Stimulated activated CD8-positive, alpha-beta memory T cell treated with anti-CD3 and anti-CD28 coated beads, Interleukin-4, amount 100 ng/mL, for 48 hours (primary cell): ENCODE measurements at regions not wholly inside any gene's neighbourhood (a gene's known extent, or its start where the extent isn't known, plus 50 kb on each side); places are given as distances from the start of the nearest gene placed in this dataset.
A peak's percentile ranks its signal among the peaks of the same experiment; 100 is the strongest.

ENCODE experiments used
- DNase-seq: peaks from one replicate; pipeline ENCODE4 v3.0.0-alpha.2; 2020

DNA sequence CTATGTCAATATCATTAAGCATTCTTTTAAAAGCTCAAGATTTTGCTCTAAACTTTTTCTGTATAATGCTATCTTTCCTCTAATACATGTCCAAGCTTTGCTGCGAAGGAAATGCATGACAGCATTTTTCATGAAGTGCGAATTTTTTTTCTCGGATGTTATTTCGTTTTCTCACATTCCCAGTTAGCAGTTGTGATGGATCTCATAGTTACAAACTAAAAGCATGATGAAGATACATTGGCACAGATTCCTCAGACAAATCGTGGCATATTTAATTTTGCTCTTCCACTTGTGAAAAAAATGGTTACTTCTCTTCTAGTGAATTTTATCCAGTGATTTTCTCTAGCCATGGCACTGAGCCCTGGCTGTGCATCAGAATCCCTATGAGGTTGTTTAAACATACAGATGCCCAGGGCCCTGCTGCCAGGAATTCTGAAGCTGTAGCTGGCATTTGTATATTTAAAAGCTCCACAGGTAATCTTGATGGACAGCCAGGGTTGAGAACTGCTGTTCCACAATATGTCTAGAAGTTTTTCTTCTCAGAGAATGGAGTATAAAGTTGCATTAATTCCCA, 299.8 kb upstream of the NEBL start:
- no peak for DNase-seq

DNA sequence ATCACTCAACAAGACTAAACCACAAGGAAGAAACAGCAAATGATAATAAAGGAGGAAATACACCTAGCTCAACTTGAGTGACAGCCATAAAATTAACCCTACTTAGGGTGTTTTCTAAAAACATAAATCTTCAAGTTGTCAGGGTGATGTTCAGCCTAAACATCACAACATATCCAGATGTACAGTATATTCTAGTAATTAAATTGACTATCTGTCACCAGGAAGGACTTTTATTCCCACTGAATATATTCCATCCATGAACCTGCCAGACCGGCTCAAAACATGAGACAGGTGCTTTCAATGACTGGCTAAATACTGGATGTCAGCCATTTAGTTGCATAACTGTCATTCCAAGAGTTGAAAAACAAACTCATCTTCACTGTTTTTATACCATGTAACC, 298.1 kb upstream of the NEBL start:
- DNase-seq, result no peak

DNA sequence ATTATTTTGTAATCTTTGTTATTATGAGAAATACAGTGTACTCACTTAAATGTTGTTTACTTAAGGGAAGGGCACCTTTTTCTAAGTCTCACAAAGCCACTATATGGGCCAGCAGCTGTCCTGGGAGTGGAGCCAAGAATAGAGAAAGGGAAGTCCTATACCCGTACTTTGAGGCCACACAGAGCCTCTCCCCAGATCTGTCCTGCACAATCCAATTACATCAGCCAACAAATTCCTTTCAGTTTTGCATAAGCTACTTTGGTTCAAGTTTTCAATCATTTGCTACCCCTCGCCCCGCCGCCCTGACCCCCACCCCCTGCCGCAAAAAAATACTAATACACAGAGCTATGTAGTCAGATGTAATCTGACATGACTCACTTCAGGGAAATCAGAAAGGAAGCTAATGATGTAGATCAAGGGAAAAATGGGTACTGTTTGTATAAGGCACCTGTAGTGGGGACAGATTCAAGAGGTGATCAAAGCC, 297.4 kb upstream of the NEBL start:
- DNase-seq, result no peak

DNA sequence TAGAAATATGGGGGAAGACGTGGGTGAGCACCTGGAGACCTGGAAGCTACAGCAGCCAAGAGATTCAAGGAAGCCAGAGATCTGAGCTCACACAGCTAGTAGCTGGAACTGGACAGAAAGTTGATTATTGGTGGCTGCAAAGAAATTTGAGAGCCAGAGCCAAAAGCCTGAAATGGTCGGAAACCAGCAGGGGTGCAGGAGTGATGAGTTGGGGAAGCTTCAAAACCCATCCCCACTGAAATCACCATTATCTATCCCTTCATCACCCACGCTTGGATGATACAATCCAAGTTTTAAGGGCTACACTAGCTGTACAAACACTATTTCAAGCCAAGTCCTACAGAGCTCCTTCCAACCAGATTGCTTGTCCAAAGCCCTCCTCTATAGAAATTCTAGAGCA, 296.1 kb upstream of the NEBL start:
- DNase-seq, result no peak

DNA sequence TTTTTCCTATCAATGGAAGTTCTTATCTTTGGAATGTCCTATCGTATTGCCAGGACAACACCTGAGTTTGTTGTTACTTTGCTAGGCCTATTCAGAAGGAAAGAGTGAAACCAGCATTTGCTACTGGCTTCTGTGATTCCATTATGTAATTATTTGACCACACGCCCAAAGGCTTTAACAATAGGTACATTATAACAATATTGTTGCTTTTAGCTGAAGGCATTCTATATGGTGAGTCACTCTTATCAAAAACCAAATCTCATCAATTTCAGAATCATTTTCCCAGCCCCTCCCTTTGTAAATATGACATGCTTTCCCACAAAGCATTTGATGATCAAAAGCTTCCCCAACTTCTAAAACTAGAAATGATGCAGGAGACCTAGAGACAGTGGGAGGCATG, 294.4 kb upstream of the NEBL start:
- DNase-seq, result no peak

DNA sequence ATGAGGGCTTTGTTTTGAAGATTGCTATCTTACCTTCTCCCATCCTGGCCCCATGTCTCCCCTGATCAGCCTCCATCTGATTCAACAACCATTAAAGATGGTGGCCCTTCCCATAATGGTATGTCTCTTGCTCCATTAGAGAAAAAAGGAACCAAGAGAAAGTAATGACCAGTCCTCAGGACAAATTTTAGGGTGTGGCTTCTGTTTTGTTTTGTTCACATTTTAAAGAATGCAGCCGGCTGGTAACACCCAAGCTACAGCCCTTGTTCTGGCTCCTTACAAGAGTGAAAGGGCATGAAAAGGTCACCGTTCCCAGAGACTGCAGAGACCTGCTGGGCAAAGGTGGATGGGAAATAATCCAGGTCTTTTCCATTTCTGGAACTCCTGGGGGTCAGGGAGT, 287.9 kb upstream of the NEBL start:
- DNase-seq, result no peak

DNA sequence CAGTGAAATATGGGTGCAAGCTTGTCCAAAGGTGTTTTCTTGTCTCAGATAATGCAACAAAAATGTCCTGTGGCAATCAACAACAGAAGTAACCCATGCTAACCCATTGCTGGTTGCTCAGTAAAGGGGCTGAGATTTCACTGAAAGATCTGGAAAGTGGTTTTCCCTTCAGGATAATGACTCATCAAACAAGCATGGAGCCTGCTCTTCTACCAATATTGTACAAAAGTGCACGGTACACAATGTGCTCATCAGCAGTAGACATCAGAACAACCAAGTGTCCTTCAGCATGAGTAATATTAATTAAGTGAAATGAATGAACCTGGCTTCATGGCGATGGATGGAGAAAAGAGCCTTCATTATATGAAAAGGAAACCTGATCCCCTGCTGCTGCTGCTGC, 287.1 kb upstream of the NEBL start:
- no peak for DNase-seq

DNA sequence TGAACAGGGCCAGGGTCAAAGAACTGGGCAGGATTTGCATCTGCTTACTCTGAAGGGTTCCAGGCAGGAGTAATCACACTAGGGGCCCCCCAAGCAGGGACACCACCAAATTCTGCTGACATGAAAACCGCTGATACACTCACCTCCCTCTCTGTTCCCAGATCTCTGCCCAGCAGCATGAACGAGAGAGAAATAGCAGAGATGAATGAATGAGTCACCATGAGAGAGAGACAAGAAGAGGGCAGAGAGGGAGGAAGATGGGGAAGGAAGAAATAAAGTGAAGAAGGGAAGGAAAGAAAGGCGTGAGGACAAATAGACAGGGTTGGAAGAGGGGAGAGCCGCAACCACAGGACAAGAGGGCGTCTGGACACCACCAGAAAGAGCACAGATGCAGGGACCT, 285.9 kb upstream of the NEBL start:
- no peak for DNase-seq

DNA sequence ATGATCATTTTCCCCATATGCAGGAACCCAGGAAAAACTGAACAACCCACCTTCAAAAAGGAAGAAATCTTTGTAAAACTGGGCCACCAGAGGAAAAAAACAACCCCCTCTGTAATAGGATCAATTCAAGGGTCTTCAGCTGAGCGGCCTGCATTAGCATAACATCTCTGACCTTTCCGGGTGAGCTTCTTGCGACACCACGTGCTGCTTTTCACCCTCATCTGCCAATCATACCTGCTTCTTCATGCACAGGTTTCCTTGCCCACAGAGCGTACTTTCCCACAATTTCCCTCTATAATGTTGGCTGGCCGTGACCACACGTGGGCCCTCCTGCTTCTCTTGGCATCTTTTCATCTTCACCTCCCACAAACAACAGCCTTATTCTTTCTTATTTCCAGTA, 284.3 kb upstream of the NEBL start:
- no peak for DNase-seq

DNA sequence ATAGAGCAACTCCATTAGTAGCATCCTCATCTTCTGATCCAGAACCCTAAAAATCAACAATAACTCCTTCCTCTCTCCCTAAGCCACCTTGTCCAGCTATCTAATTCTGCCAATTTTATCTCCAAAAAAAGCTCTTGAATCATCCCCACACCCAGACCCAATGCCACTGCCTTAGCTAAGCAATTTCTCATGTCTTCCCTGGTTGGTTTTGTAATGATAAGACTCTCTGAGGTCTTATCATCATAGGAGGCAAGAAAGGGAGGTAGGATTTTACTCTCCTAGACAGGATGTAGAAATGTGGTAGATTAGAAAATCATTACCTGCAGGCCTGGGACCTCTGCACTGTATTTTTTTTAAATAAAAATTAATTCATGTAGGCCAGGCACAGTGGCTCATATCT, 283.5 kb upstream of the NEBL start:
- no peak for DNase-seq

DNA sequence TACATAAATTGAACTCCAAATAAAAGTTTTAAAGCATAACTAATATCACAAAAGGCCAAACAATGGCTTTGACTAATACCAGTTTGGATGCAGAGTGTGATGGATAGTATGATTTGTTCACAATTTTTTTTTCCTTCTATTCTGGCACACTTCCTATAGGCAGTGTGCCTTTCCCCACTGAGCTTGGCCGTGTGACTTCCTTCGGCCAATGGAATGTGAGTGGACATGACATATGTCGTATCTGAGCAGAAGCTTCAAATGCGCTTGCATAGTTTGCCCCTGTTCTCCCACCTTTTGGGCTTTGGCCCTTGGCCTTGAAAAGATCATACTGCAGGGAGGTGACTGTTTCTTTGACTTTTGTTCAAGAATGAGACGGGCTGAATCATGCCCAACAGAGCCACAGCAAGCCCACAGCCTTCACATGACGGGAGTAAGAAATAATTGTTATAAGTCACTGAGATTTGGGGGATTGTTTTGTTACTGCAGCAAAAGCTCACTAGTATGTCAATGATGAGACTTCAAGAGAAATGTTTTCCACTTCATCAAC, 279.9 kb upstream of the NEBL start:
- DNase-seq, result no peak

DNA sequence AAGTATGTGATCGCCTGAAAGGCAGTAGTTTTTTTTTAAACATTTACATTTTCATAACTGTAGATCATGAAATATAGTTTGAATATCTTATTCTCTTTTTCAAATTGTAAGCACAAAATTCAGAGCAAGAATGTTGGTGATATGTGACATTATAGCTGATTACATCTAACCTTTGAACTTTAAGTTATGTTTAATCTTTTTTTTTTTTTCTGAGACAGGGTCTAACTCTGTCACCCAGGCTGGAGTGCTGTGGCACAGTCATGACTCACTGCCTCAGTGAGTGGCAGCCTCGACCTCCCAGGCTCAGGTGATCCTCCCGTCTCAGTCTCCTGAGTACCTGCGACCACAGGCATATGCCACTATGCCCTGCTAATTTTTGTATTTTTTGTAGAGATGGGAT, 278.7 kb upstream of the NEBL start:
- DNase-seq, result no peak

DNA sequence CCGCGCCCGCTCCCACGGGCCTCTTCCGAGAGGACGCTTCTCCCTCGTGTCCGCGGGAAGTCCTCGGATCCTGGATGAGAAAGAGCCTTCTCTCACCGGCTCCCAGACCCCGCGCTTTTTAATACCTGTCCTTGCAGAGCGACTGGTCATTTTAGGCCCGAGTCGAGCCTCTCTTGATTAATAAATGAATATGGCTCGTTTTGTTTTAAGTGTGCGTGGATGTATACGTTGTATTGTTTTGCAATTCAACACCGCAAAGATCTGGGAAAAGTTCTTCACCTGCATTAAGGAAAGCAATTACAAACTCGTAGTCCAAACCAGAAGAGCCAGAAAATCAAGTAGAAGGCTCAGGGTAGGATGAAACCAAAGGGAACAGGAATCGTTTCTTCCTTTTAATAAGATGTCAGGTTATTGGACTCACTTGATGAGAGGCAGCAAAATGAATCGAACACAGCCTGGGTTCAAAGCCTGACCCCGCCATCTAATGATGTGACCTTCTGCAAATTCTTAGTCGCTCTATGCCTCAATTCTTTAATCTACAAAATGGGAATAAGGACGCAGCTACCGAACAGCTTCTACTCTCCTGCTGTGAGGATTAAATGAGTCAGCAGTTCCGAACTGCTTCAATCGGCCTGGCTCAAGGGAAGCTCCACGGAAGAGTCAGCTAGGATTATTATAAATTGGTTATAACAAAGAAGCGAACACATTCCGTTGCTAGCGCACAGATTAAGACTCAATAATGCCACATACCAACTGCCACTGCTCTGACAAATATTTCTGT, 277.8 kb upstream of the NEBL start:
- DNase-seq, result no peak

DNA sequence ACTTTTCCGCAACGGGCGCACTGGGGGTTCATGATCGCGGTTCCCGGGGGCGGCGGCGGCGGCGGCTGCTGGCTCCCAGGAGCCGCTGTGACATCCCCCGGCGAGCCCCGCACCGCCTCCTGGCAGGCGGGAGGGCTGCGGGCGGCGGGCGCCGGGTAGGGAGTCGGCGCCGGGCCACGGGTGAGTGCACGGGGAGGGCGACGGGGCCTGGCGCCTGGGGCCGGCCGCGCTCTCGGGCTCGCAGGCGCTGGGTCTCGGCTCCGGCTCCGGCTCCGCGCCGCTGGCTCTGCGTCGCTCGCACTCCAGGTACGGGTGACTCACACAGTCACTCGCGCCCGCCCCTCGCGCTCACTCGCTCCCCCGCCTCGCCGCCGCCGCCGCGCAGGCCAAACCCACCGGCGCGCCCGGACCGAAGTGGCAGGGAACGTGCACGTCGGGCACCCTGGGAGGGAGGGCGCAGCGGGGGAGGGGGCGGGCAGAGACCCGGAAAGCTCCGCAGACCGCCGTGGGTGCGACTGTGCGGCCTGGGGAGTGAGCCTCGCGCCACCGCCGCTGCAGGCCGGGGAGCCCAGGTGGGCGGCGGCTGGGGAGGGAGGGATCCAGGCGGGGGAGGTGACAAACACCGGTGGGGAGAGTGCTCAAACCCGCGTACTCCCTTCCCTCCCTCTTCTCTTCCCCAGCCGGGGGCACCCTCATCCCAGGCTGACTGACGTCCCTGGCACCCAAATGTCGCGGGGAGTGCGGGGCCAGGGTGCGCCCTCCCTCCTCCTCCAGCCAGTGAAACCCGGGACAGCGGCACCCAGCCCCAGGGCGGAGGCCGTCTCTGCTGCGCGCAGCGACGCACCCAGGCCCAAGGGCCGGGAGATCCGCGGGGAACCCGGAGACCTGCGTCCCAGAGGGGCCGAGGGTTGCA, 276.9 kb upstream of the NEBL start:
- peak; percentile 58 for DNase-seq

DNA sequence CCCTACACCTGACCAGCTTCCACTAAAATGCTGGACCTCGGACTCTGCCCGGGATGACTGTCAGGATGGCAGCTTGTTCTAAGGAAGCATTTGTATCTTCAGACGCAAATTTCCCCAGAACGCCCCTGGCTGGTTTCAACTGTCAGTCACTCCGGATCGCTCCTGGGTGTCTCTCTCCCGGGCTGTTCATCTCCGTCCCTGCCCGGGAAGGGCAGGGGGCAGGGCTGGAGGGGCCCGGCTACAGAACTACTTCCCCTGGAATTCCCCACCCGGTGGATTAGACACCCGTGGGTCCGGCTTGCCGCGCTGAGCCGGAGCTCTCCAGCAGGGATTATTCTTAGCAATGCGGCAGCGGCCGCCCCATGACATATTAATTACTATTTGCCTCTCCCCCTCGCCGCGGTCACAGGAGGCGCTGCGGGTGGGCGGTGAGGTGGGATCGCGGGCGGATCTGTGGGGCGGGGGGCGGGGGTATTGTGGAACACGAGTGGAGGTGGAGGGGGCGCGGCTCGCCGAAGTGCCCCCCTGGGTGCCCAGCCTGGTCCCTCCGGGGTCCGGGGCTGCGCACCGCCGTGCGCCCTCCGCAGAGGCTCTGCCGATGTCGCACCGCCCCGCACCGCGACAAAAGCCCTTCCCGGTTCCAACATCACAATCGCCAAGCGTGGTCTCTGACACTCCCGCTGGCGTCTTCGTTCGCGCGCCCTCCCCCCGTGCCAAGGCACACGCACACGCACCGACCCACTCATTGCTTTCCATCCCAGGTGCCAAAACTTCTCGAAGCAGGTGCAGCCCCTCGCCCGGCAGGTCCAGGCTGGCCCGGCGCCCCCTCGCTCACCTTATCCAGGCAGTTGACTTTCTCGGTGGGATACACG, 276.1 kb upstream of the NEBL start:
- peak; percentile 23 for DNase-seq

DNA sequence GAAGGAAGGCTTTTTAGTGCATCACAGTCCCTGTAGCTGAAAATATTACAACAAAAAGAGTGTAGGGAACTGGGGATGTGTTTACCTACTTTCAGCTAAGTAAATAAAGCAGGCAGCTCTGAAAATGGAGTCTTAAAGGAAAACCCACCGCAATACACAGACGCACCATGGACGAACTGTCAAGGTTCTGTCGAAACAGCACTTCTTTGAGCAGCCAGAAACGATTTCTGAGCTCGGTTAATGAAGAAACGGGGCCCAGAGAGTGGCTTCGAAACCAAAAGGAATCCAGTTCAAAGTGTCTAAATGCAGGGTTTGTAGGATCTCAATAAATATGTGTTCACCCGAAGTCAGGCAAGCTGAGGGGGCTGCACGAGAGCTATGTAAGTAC, 275.4 kb upstream of the NEBL start:
- DNase-seq, result no peak

DNA sequence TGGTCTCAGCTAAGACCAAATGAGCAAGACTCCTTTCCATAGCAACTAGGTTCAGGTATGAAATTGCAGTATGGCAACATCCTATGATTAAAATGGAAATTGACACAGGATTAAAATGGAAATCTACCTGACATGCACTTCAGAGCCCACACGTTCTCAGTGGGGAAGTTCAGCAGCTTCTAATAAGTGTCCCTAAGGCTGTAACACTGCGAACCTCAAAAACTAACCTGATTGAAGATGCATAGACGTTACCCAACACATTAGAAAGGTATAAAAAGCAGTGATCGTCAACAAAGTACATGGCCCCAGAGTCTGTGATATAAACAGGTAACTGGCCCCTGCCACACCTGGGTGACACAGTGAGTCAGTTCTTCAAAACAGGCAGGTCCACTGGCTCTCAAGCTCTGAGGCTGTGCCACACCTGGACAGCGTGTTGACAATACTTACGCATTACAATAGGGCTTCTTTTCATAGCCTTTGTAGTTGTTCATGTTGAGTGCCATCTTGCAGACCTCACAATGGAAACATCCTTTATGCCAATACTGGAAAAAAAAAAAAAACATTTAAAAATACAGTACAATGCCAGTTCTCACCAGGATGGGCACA, 274.9 kb upstream of the NEBL start:
- no peak for DNase-seq

DNA sequence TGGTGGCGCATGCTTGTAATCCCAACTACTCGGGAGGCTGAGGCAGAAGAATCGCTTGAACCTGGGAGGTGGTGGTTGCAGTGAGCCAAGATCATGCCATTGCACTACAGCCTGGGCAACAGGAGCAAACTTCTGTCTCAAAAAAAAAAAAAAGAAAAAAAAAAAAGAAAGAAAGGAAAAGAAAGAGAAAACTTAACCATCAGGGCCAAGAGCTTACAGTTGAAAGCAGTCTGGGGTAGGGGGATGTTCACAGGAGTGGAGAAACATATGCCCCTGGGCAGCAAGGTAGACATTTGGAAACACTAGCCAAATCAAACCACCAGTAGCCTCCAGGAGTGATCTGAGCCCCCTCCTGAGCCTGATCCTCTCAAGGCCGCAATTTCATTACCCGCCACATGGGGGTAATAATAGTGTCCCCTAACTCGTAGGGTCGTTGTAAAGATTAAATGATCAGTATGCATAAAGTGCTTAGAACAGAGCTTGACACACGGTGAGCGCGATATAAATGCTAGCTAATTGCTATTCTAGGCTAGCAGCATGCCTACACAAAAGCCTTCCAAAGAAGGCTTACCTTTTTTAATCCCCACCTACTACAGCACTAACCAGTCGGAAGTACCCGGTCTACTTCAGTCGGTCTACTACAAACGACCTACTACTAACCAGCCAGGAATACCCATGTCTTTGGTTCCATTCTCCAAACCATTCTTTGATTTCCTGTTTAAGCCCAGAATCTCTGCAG, 274.3 kb upstream of the NEBL start:
- peak; percentile 24 for DNase-seq

DNA sequence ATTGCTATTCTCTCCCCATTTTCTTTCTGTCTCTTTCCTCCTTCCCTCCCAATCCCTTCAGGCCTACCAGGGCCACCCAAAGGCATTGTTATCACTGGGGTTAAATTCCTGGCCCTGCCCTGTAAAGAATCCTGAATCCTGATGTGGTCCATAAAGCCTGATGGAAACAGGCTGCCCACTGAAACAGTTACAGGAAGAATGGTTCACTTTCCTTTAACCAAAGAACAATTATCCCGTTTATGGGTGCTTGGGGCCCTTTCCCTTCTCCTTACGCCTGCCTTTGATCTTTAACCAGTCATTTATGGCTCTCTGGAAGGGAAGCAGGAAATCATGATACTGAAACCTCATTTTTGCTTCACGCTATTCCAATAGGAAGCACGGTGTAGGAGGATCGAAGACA, 273.1 kb upstream of the NEBL start:
- DNase-seq, result no peak

DNA sequence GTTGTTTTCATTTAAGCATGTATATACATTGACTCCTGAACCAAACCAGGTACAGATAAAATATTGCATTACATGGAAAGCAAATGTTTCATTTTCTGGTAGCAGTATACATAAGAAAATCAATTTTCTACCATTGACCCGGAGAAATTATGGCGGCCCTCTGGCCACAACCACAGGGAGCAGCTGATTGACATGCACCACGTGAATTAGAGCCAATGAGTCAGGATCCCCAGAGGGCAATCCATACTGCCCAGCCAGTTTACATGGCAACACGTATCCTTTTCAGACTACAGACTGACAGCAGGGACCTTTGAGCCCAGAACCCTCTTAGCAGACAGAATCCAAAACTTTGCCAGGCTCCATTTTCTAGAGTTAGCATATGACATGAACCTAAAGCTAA, 272.2 kb upstream of the NEBL start:
- no peak for DNase-seq

DNA sequence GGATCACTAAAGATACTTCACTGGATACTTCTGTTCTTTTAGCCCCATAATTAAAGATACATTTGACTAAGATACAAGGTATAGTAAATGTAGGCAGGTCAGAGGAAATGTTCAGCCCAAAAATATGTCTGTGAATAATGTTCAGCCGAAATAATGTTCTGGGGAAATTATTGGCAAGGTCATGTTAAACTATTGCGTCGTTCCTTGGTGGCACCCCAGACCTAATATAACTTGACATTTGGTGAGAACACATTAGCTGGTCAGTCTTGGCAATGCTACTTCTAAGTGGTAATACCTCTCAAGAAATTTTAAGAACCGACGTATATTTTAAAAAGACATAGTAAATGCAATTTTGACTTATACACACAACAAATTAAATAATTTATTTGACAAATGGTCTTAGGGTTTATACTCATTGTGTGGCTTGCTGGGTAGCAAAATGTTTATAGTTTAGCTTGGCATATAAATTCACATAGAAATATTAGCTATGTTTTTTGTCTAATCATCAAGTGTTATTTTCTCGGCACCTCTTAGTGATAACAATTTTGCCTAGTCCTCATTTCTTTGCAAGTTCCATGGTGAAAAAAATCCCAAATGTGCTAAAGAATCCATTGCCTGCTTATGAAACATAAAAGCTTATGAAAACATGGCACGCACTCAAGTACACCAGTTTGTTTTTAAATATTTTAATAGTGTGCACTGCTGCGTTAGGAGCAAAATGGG, 270.3 kb upstream of the NEBL start:
- DNase-seq, result no peak
